ENCODE measurements at regions not wholly inside any gene's neighbourhood (a gene's known extent, or its start where the extent isn't known, plus 50 kb on each side); places are given as distances from the start of the nearest gene placed in this dataset.

DNA sequence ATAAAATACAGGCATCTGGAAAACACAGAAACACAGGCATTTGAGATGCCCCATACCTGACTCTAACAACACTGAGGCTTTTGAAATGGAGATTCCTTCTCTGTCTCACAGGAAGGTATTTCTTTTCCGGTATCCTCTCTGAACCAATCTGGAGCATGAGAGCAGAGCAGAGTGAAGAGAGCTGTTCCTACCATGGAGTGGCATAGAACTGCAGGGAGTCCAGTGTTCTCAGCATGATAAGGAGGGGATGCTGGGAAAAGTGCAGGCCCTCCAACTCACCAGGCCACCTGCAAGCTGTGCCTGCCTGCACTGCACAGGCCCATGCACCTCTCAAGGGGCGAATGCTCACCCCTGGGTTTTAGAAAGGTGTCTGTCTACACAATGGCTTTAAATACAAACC is 89.2 kb downstream of the FOXA2 start:
- Mint-ChIP-seq H3K4me1 (ENCODE audit: low read depth) (no peaks in the 10 kb centered on the region), H3K27me3 (no peaks in the 10 kb centered on the region), H3K36me3 (no peaks in the 10 kb centered on the region), H3K4me3 (no peak overlapping the region), H3K9me3 (ENCODE audit: low read depth) (no peaks in the 10 kb centered on the region), H3K27ac (no peak overlapping the region)

DNA sequence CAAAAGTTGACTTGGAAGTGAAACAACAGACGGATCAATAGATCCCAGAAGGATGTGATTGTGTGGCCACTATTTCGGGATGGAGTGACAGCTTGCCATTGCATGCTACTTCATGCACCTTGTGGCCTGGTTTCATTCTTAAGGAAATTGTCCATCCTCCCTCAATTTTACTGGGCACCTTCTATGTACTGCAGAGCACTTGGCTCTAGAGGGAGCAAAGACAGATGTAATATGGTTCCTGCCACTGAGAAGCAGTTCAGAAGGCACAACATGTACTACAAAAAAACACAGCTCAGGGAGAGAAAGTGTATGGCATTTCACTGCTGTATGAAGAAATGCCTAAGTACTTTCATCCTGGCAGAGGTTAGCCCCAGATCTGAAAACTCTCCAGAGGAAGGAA is 91.9 kb downstream of the FOXA2 start:
- H3K9me3 Mint-ChIP-seq (ENCODE audit: low read depth), result no peaks in the 10 kb centered on the region
- no peaks in the 10 kb centered on the region for H3K4me1 Mint-ChIP-seq (ENCODE audit: low read depth)
- H3K36me3 Mint-ChIP-seq, result no peaks in the 10 kb centered on the region
- no peaks in the 10 kb centered on the region for H3K27me3 Mint-ChIP-seq
- H3K4me3 Mint-ChIP-seq, result no peak overlapping the region
- H3K27ac Mint-ChIP-seq, result no peak overlapping the region

DNA sequence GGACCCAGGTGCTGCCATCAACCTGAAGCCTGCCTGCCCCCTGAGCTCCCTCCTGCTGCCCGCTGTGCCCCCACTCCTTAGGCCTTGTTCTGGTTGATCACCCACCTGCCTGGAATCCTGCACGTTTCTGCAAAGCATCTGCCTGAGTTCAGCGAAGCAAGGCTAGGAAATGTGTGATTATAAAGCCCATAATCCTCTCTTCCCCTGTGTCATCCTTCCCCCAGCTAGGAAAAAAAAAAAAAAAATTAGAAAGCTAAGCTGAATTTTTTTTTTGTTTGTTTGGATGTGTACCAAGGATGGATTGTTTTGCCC is 93.2 kb downstream of the FOXA2 start:
- Mint-ChIP-seq H3K9me3 (ENCODE audit: low read depth) (peaks cover 4% of the 10 kb centered on the region), H3K27me3 (no peaks in the 10 kb centered on the region), H3K36me3 (no peaks in the 10 kb centered on the region), H3K4me1 (ENCODE audit: low read depth) (no peaks in the 10 kb centered on the region), H3K4me3 (no peak overlapping the region), H3K27ac (no peak overlapping the region)

DNA sequence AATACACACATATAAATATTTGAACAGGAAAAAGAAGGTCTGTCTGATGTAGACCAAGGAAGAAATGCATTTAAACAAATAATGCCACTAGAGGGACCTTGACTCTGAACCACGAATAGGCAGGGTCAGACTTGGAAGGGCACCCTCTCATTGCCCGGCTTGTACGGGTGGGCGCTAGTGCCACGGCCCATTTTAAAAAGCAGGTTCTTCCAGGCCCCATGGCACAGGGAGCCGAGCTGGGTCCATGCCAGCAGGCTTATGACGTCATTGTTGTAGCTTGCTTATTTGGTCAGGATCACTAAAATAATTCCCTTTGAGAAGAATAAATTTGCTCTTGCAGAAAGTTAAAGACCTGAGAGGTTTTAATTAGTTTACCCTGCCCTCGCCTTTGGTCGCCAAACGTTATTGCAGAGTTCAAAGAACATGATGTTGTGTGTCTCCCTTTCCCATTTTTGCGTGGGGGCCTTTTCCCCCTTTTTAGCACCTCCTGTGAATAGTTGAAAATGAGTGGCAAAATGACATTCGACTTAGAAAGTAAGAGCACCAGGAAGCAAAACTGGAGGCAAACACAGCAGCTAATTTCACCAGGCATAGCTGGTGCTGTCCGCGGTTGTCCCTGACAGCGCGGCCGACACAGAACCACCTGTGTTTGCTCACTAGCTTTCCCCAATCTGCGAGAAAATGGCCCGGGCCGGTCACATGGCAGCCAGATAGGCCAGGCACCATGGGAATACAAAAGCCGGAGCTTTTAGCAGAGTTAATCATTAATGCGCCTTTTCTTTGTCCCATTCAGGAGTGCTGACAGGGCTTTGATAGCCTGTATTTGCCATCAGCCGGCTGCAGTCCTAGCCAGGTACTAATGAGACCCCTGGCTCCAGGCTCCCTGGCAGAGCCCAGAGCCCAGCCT is 93.8 kb downstream of the FOXA2 start:
- Mint-ChIP-seq H3K4me1 (ENCODE audit: low read depth) (no peaks in the 10 kb centered on the region), H3K27ac (no peak overlapping the region), H3K27me3 (no peaks in the 10 kb centered on the region)

DNA sequence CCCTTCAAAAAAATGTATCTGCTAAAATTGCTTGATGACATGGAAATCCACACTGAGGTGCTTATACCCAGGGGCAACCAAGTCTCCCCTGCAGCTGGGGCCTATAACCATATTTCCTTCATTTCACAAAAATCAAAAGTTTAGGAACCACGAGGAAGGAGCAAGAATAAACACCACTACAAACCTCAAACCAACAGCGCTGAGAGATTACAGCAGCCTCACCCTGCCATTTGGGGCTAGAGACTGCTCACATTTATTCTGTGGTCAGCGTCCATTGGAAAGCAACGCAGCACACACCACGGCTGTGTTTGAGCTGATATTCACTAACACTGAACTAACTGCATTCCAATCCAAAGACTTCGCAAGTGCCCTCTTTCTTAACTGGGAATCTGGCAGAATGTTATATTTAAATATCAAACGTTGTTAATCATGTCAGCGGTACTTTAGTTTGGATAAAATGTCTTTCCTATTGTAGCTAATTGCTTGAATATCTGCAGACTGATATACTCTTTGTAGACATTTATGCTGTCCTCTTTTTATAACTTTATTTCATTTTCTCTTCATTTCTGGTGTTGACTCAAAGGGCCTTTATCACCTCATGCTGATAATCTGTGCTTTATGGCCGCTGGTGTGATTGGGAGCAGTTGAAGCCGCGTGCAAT is 94.6 kb downstream of the FOXA2 start:
- H3K36me3 Mint-ChIP-seq, result no peaks in the 10 kb centered on the region
- H3K4me1 Mint-ChIP-seq (ENCODE audit: low read depth), result no peaks in the 10 kb centered on the region
- H3K9me3 Mint-ChIP-seq (ENCODE audit: low read depth), result peaks cover 4% of the 10 kb centered on the region
- no peaks in the 10 kb centered on the region for H3K27me3 Mint-ChIP-seq
- H3K4me3 Mint-ChIP-seq, result no peak overlapping the region
- no peak overlapping the region for H3K27ac Mint-ChIP-seq

More for the DNA sequence above, 93.8 kb downstream of the FOXA2 start:
- Mint-ChIP-seq H3K4me3 (no peak overlapping the region), H3K36me3 (no peaks in the 10 kb centered on the region), H3K9me3 (ENCODE audit: low read depth) (peaks cover 4% of the 10 kb centered on the region)

DNA sequence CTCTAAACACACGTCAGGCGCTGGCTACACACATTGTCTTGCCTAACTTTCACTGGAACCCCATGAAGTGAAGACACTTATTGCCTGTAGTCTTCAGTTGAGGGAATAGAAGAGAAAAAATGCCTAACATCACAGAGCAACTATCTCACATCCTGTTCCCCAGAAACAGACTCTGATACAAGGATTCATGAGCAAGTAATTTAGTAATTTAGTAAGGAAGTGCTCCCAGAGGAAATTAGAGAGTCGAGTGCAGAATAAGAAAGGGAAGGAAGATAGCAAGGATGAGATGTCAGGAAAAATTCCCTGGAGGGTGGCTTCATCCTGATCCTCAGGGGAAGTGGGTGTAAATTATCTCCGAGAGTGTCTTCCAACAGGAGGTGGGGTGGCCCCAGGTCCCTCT is 104.0 kb downstream of the FOXA2 start:
- H3K4me1 Mint-ChIP-seq (ENCODE audit: low read depth), result no peaks in the 10 kb centered on the region
- peaks cover 13% of the 10 kb centered on the region for H3K9me3 Mint-ChIP-seq (ENCODE audit: low read depth)
- no peak overlapping the region for H3K27ac Mint-ChIP-seq
- H3K4me3 Mint-ChIP-seq, result no peak overlapping the region
- no peaks in the 10 kb centered on the region for H3K36me3 Mint-ChIP-seq
- no peaks in the 10 kb centered on the region for H3K27me3 Mint-ChIP-seq

DNA sequence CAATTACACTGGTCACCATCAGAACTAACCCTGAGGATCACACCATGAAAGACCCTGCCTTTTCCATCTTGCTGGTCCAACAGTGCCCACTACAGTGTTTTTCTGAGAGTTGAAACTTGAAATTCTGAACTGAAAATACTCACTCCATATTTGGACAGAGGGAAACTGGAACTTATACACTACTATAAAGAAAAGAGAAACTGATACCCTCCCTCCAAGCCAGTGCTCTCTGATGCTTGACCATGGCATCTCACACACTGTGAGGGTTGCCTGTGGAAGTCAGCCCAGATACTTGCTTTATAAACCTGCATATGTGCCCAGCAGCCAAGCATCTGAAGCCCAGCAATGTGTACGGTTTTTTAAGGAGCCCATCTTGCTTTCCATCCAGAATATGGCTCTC is 108.7 kb downstream of the FOXA2 start:
- H3K9me3 Mint-ChIP-seq (ENCODE audit: low read depth), result peaks cover 22% of the 10 kb centered on the region
- H3K27ac Mint-ChIP-seq, result no peak overlapping the region
- no peaks in the 10 kb centered on the region for H3K36me3 Mint-ChIP-seq
- no peak overlapping the region for H3K4me3 Mint-ChIP-seq
- peaks cover 5% of the 10 kb centered on the region for H3K27me3 Mint-ChIP-seq
- H3K4me1 Mint-ChIP-seq (ENCODE audit: low read depth), result no peaks in the 10 kb centered on the region

DNA sequence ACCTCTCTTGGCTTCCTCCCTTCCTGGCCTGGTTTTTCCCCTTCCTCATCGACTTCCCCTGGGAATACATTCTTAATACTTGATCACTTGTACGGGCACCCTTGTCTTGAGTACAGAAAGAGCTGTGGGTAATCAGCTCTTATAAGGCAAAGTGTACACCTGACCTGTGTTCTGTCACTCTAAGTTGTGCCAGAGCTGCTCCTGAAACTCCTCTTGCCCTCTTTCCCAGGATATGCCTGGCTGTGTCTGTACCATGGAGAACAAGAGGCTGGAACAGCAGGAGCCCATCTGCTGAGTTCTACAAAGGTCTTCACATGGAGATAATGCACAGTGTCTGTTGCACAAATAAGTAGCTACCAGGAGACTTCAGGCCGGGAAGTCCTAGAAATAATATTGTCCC is 110.1 kb downstream of the FOXA2 start:
- Mint-ChIP-seq H3K27me3 (peaks cover 5% of the 10 kb centered on the region), H3K27ac (no peak overlapping the region), H3K9me3 (ENCODE audit: low read depth) (peaks cover 22% of the 10 kb centered on the region), H3K36me3 (no peaks in the 10 kb centered on the region), H3K4me3 (no peak overlapping the region), H3K4me1 (ENCODE audit: low read depth) (no peaks in the 10 kb centered on the region)

DNA sequence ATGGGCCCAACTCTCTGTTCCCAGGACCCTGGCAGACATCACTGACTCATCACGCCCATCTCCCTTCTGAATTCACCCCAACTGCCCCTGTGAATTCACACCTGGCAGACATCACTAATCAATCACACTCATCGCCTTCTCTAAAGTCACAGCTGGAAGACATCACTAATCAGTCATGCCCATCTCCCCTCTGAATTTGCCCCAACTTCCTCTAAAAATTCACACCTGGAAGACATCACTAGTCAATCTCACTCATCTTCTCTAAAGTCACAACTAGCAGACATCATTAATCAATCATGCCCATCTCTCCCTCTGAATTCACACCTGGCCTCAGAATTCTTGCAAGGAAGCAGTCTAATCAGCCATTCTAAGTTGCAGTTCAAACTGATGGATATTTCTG is 111.1 kb downstream of the FOXA2 start:
- H3K36me3 Mint-ChIP-seq, result no peaks in the 10 kb centered on the region
- H3K27me3 Mint-ChIP-seq, result peaks cover 5% of the 10 kb centered on the region
- no peak overlapping the region for H3K27ac Mint-ChIP-seq
- H3K9me3 Mint-ChIP-seq (ENCODE audit: low read depth), result peaks cover 18% of the 10 kb centered on the region
- H3K4me1 Mint-ChIP-seq (ENCODE audit: low read depth), result no peaks in the 10 kb centered on the region
- no peak overlapping the region for H3K4me3 Mint-ChIP-seq

DNA sequence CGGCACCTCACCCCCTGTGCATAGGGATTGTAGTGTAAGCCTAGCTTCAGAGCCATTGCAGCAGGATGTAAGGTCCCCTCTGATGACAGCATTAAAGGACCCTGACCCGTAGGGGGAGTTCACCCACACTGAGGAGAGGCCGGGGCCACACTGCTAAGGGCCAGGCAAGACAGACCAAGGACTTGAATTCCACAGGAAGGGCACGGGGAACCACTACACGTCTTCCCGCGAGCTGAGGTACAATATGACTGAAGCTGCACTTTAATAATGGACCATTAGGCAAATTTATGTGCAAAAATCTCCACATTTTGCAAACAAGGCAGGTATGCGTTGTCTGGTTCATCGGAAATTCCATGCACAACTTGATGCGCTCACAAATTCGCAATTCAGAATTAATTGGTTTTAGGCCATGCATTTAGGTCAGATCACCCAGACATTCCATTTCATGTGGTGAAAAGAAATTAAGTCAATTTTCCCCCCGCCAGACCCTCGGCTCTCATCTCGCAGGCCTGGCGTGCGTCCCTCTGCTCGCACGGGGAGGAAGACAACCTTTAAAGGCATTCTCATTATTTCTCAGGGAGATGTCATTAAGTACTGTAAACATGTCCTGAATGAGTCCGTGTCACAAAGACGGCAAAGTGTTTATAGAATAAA is 111.8 kb downstream of the FOXA2 start:
- Mint-ChIP-seq H3K27ac (no peak overlapping the region), H3K4me3 (no peak overlapping the region), H3K27me3 (peaks cover 5% of the 10 kb centered on the region), H3K9me3 (ENCODE audit: low read depth) (peaks cover 13% of the 10 kb centered on the region), H3K36me3 (no peaks in the 10 kb centered on the region), H3K4me1 (ENCODE audit: low read depth) (no peaks in the 10 kb centered on the region)

DNA sequence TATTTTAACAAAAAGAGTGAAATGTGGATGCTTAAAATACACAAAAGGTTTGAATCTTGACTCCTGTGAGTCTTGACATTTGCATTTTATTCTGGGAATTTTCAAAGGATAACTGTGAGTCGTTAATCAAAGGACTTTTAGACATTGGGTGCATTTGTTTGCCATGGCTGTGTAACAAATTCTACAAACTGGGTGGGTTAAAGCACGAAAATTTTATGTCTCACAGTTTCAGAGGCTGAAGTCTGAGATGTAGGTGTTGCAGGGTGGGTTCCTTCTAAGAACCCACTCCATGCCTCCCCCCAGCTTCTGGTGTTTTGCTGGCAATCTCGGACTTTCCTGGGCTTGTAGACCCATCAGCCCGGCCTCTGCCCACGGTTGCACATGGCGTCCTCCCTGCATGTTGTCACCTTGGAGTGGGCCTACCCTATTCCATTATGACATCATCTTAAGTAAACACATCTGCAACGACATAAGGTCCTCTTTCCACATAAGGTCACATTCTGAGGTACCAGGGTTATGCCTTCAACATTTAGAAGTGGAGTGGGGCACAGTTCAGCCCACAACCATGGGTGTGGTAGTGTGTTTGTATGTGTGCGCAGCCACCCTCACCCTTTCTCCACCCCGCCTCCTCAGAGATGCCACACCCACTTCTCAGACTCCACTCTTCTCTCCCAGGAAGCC is 113.1 kb downstream of the FOXA2 start:
- Mint-ChIP-seq H3K36me3 (no peaks in the 10 kb centered on the region), H3K27ac (no peak overlapping the region), H3K9me3 (ENCODE audit: low read depth) (peaks cover 9% of the 10 kb centered on the region), H3K4me3 (no peak overlapping the region), H3K27me3 (peaks cover 5% of the 10 kb centered on the region), H3K4me1 (ENCODE audit: low read depth) (no peaks in the 10 kb centered on the region)

DNA sequence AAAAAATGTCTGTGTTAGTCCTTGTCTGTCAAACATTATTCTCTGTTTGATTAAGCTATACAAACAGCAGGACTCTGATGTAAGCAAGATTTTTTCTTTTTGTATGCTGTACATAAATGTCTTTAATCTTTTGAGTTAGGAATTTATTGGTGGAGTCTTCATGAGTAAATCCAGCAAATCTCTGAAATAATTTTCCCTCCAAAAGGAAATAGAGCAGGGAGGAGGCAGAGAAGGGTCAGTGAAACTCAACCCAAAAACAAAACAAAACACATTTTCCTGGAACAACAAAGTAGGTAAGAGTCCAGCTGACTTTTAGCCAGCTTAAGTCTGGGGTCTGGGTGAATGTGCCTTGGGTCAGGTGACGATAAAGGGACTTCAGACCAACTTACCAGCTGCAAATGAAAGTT is 113.7 kb downstream of the FOXA2 start:
- Mint-ChIP-seq H3K9me3 (ENCODE audit: low read depth) (peaks cover 9% of the 10 kb centered on the region), H3K4me3 (no peak overlapping the region), H3K36me3 (no peaks in the 10 kb centered on the region), H3K27ac (no peak overlapping the region), H3K4me1 (ENCODE audit: low read depth) (no peaks in the 10 kb centered on the region), H3K27me3 (peaks cover 5% of the 10 kb centered on the region)

DNA sequence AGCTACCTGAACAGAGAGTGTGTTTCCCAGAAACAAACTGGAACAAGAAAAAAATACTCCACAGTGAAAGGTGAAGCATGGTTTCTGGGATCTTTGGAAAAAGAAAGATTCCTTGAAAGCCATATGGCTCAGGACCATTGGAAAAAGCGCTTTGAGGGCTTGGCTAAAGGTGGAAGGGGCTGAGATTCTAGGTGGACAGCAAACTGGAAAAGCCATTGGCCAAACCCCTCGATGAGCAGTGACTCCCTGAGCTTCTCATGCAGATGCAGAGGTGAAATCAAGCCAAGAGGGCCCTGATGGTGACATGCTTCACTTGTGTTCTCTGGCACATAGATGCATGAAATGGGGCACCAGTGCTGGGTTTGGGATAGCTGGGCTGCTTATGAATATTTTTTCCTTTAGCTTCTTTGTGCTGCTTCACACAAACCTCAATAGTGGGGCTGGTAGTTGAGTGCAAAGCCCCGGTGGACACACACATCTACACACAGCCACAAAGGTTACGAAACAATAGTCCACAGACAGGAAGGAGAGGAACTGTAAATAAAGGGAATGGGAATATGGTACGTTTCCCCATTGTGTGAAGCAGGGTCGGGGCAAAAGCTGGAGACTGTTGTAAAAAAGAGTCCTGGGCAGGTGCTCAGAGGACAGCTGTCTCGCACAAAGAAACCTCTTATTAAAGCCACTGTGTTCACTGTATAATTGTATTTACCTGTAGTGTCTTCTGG is 117.8 kb downstream of the FOXA2 start:
- Mint-ChIP-seq H3K9me3 (ENCODE audit: low read depth) (no peaks in the 10 kb centered on the region), H3K4me1 (ENCODE audit: low read depth) (no peaks in the 10 kb centered on the region), H3K36me3 (no peaks in the 10 kb centered on the region), H3K27ac (no peak overlapping the region), H3K4me3 (no peak overlapping the region), H3K27me3 (peaks cover 3% of the 10 kb centered on the region)

DNA sequence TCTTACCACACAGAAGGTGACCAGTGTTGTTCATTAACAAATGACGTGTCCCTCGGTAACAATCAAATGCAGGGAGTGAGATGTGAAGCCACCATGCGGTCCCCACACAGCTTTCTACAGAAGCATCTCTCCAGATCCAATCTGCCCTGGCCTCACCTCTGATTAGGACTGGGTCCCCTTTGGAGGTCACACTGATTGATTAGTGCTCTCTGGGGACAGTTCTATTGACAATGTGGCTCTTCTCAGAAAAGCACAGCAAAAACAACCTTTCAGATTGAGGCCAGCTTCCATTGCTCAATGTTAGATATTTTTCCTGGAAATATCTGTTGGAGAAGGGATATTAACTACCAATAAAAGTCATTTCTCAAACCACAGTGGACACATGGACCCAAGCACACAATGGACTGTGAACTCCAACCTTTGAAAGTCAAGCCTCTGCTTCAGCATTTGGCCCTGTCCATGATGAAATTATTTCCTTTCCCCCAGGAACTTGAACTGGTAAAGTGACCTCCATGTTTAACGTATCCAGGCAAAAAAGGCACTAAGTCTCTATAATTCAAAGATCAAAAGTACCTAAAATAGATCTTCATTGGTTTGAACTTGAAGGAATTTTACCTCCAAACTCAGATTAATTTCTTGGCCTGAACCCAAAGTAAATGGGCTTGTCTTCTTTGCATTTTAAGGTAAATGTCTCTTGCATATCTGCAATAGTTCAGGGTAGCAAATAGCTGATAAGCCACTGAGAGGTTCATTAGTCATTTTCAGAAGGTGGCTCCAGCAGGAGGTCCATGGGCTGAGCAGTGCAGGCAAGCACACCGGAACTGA is 118.5 kb downstream of the FOXA2 start:
- H3K27ac Mint-ChIP-seq, result no peak overlapping the region
- no peaks in the 10 kb centered on the region for H3K9me3 Mint-ChIP-seq (ENCODE audit: low read depth)
- no peak overlapping the region for H3K4me3 Mint-ChIP-seq
- H3K4me1 Mint-ChIP-seq (ENCODE audit: low read depth), result no peaks in the 10 kb centered on the region
- peaks cover 3% of the 10 kb centered on the region for H3K27me3 Mint-ChIP-seq
- H3K36me3 Mint-ChIP-seq, result no peaks in the 10 kb centered on the region

Data from activated naive CD8-positive, alpha-beta T cell (primary cell).